ENCODE measurements at regions not wholly inside any gene's neighbourhood (a gene's known extent, or its start where the extent isn't known, plus 50 kb on each side); places are given as distances from the start of the nearest gene placed in this dataset.

- Histone ChIP-seq H3K9me3 (no peaks in the 10 kb centered on the region), H3K36me3 (no peaks in the 10 kb centered on the region), H3K27me3 (no peaks in the 10 kb centered on the region), H3K4me3 (no peak overlapping the region), H3K27ac (no peak overlapping the region), H3K4me1 (no peaks in the 10 kb centered on the region)
- DNase-seq (peak in 1 of 2 donors; percentile 13), ATAC-seq (peak in 1 of 2 donors; percentile 85)
- TF ChIP-seq, protein P1, sequence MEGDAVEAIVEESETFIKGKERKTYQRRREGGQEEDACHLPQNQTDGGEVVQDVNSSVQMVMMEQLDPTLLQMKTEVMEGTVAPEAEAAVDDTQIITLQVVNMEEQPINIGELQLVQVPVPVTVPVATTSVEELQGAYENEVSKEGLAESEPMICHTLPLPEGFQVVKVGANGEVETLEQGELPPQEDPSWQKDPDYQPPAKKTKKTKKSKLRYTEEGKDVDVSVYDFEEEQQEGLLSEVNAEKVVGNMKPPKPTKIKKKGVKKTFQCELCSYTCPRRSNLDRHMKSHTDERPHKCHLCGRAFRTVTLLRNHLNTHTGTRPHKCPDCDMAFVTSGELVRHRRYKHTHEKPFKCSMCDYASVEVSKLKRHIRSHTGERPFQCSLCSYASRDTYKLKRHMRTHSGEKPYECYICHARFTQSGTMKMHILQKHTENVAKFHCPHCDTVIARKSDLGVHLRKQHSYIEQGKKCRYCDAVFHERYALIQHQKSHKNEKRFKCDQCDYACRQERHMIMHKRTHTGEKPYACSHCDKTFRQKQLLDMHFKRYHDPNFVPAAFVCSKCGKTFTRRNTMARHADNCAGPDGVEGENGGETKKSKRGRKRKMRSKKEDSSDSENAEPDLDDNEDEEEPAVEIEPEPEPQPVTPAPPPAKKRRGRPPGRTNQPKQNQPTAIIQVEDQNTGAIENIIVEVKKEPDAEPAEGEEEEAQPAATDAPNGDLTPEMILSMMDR (IDR thresholded peaks at IDR 0.05 in 4 of 5, conservative IDR thresholded peaks at IDR 0.05 in 1 of 5) = peak; percentile 17 to 56 (median 31)
- no peak for TF ChIP-seq POLR2A (IDR thresholded peaks at IDR 0.05)
- in situ Hi-C loops (cut with MboI; ENCODE audit: low sequenced_read_pairs in 4 of 4) = loop anchor here (25.0 kb wide), 2 partner anchors 574 to 576 kb away; partner anchors contain the start of gene PLK2 (in 3 of the 4)
- intact Hi-C loops (cut with DNase I; ENCODE audit: low total_unique reads) = loop anchor here (1.0 to 10.0 kb wide), 3 partner anchors 111 to 572 kb away; partner anchors contain the start of gene PLK2
Observed at GRCh38 chr5:57887851-57888621, 405.4 kb upstream of the ACTBL2 start.

DNA sequence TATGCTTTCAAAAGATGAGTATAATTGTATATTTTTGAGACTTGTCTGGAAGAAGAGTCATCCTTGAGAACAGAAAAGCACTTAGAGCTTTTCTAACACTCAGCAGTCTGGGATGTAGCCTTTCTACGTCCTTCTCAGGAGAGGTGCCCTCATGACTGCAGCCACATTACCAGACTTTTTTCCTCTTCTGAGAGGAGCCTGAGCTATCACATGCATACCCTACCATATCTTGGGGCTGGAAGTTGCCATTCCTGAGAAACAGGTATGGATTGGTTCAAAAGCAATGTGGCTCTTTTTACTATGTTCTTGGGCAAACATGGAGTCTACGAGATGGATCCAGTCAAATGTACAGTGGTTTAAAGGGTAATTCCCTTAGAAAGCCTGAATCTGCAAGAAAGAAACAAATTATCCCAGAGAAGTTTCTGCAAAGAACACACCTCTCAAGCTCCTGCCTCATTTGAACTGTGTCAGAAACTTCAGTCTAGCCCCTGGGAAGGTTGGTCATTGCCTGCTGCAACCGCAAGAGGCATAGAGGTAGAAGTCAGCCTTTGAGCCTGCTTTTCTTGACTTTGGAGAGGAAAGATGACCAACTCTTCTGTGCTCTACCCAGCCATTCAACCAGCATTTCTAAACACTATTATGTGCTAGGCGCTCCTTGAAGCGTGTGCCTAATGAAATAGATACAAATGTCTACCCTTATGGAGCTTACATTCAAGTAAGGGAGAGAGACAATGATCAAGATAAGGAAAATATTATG lies 401.9 kb upstream of the ACTBL2 start:
- no peak for TF ChIP-seq POLR2A (IDR thresholded peaks at IDR 0.05)
- TF ChIP-seq, protein P1 (IDR thresholded peaks at IDR 0.05 in 4 of 5, conservative IDR thresholded peaks at IDR 0.05 in 1 of 5) = no peak
- H3K4me3 ChIP-seq = no peak overlapping the region
- H3K36me3 ChIP-seq = no peaks in the 10 kb centered on the region
- intact Hi-C loops (cut with DNase I; ENCODE audit: low total_unique reads) = loop anchor here (5.0 to 10.0 kb wide), 2 partner anchors 107 to 390 kb away; no protein-coding TSS in a partner anchor
- H3K27ac ChIP-seq = no peak overlapping the region
- H3K27me3 ChIP-seq = no peaks in the 10 kb centered on the region
- H3K4me1 ChIP-seq = no peaks in the 10 kb centered on the region
- DNase-seq (no peak), ATAC-seq (no peak)
- H3K9me3 ChIP-seq = no peaks in the 10 kb centered on the region
- in situ Hi-C loops (cut with MboI; ENCODE audit: low sequenced_read_pairs in 4 of 4) = loop anchor here (25.0 kb wide), 2 partner anchors 572 to 578 kb away; partner anchors contain the start of gene PLK2 (in 3 of the 4)

GRCh38 chr5:57880216-57880615 lies 397.6 kb upstream of the ACTBL2 start:
- Histone ChIP-seq H3K27ac (no peak overlapping the region), H3K4me3 (no peak overlapping the region), H3K27me3 (no peaks in the 10 kb centered on the region), H3K9me3 (no peaks in the 10 kb centered on the region), H3K4me1 (no peaks in the 10 kb centered on the region), H3K36me3 (no peaks in the 10 kb centered on the region)
- no peak for ATAC-seq
- intact Hi-C loops (cut with DNase I; ENCODE audit: low total_unique reads) = loop anchor here (10.0 kb wide), 1 partner anchor 385 kb away; no protein-coding TSS in a partner anchor
- no peak for TF ChIP-seq POLR2A (IDR thresholded peaks at IDR 0.05)
- TF ChIP-seq, protein P1 (IDR thresholded peaks at IDR 0.05 in 4 of 5, conservative IDR thresholded peaks at IDR 0.05 in 1 of 5) = no peak
- in situ Hi-C loops (cut with MboI; ENCODE audit: low sequenced_read_pairs in 4 of 4) = loop anchor here (25.0 kb wide), 2 partner anchors 568 to 582 kb away; partner anchors contain the start of gene PLK2 (in 3 of the 4)
- no peak for DNase-seq

DNA sequence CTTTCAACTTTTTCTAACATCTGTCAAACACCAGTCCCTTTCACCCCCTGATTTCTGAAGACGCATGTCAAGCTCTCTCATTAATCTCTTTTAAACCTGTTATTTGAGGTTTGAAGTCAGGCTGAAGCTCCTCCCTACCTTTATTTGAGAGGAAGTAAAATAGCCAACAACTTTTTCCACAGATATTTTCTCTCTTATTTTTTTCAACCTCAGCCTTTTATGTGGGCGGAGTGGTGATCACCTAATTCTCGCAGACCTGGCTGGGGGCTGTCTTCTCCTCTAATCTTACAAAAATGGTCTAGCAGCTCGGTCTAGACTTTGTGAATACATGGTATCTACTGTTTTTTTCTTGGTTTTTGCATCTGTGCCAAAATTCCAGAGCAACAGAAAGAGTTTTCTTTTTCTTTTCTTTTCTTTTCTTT lies 395.7 kb upstream of the ACTBL2 start:
- DNase-seq = no peak
- TF ChIP-seq, protein P1 (IDR thresholded peaks at IDR 0.05 in 4 of 5, conservative IDR thresholded peaks at IDR 0.05 in 1 of 5) = no peak
- TF ChIP-seq POLR2A (IDR thresholded peaks at IDR 0.05) = no peak

More for the DNA sequence above, 395.7 kb upstream of the ACTBL2 start:
- Histone ChIP-seq H3K4me3 (no peak overlapping the region), H3K36me3 (no peaks in the 10 kb centered on the region), H3K27ac (no peak overlapping the region), H3K27me3 (no peaks in the 10 kb centered on the region), H3K4me1 (no peaks in the 10 kb centered on the region), H3K9me3 (no peaks in the 10 kb centered on the region)
- ATAC-seq = no peak
- intact Hi-C loops (cut with DNase I; ENCODE audit: low total_unique reads) (no loop called here), in situ Hi-C loops (cut with MboI; ENCODE audit: low sequenced_read_pairs in 4 of 4) (loop anchor here (25.0 kb wide), 2 partner anchors 566 to 584 kb away; partner anchors contain the start of gene PLK2 (in 3 of the 4))
